ENCODE measurements at regions not wholly inside any gene's neighbourhood (a gene's known extent, or its start where the extent isn't known, plus 50 kb on each side); places are given as distances from the start of the nearest gene placed in this dataset.

DNA sequence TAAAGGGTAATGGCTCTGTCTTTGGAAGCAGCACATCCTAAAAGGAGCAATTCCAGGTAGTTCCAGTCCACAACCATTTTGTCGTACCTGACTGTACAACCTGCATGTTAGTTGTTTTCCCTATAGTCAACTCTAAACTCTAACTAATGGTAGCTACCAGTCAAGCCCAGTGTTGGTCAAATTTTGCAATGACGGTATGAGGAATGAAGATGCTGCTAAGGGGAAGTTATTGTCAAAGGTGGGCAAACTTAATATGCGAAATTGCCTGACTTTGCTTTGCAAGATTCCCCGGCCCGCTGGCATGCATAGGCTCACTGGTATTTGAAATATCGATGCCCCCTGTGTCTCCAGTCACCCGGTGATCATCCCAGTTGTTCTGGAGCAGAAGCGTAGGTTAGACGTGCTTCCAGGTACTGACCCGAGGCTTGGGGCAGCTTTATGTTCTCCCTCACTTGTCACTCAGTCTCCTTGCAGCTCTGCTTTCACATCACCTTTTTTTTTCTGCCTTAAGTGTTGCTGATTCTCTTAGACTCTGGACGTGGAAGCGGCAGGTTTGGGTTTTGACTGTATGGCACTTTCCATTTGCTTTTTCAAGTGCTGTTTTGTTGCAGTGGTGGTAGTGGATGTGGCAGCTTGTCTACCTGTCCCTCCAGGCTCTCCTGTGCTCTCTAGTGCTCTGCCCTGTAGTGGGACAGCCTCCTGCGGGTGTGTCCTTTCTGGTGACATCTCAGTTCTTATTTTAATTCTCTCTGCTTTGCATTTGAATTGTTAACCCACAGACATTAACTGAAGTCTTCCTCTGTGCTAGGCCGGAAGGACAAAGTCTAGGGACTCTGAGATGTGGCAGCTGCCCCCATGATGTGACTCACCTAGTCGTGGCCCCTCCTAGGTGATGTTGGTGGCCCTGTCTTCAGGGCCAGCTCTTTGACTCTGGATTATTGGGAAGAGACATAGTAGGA, 95.8 kb upstream of the UMPS start:
- Histone ChIP-seq H3K36me3 (ENCODE audit: control insufficient read depth, insufficient read depth, low read length) (0 out of 2 replicates have a peak, but pooled peaks cover 4% of the 10 kb centered on the region), H3K27me3 (replicated peaks; ENCODE audit: control insufficient read depth, insufficient read depth, low read length) (no peaks in the 10 kb centered on the region), H3K4me3 (ENCODE audit: low read depth, low read length) (no peak overlapping the region), H3K9me3 (no peaks in the 10 kb centered on the region), H3K4me1 (peaks cover 96% of the 10 kb centered on the region)
- Mint-ChIP-seq H3K27me3 (ENCODE audit: insufficient read depth, unreplicated experiment) (no peaks in the 10 kb centered on the region), H3K4me1 (ENCODE audit: low read depth, unreplicated experiment) (peaks cover 74% of the 10 kb centered on the region), H3K9me3 (ENCODE audit: unreplicated experiment) (no peaks in the 10 kb centered on the region), H3K27ac (ENCODE audit: unreplicated experiment) (peak overlapping the region; percentile 76), H3K4me3 (ENCODE audit: unreplicated experiment) (peak overlapping the region; percentile 45), H3K36me3 (ENCODE audit: insufficient read depth, unreplicated experiment) (peaks cover 52% of the 10 kb centered on the region)
- DNase-seq: peak; percentile 40 to 77
- TSS peak; percentile 80 for BruUV-seq (replicated peaks)
- intact Hi-C loops (cut with micrococcal nuclease; ENCODE audit: unreplicated experiment): loop anchor here (1.0 kb wide), 2 partner anchors 7 to 42 kb away; no protein-coding TSS in a partner anchor
- CTCF ChIA-PET: interaction anchor here (1.0 to 2.1 kb wide), 2 partner anchors 54 to 69 kb away, joined by 3 to 8 read pairs; no protein-coding TSS in a partner anchor
- POLR2A ChIA-PET: interaction anchor here (1.1 kb wide), 1 partner anchor 50 kb away, joined by 3 read pairs; no protein-coding TSS in a partner anchor
- TF ChIP-seq, protein P1, sequence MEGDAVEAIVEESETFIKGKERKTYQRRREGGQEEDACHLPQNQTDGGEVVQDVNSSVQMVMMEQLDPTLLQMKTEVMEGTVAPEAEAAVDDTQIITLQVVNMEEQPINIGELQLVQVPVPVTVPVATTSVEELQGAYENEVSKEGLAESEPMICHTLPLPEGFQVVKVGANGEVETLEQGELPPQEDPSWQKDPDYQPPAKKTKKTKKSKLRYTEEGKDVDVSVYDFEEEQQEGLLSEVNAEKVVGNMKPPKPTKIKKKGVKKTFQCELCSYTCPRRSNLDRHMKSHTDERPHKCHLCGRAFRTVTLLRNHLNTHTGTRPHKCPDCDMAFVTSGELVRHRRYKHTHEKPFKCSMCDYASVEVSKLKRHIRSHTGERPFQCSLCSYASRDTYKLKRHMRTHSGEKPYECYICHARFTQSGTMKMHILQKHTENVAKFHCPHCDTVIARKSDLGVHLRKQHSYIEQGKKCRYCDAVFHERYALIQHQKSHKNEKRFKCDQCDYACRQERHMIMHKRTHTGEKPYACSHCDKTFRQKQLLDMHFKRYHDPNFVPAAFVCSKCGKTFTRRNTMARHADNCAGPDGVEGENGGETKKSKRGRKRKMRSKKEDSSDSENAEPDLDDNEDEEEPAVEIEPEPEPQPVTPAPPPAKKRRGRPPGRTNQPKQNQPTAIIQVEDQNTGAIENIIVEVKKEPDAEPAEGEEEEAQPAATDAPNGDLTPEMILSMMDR (IDR thresholded peaks at IDR 0.05; ENCODE audit: insufficient read depth in 1 of 2, low read depth in 1 of 2, low read length in 1 of 2, severe bottlenecking in 1 of 2, unreplicated experiment in 1 of 2): no peak

DNA sequence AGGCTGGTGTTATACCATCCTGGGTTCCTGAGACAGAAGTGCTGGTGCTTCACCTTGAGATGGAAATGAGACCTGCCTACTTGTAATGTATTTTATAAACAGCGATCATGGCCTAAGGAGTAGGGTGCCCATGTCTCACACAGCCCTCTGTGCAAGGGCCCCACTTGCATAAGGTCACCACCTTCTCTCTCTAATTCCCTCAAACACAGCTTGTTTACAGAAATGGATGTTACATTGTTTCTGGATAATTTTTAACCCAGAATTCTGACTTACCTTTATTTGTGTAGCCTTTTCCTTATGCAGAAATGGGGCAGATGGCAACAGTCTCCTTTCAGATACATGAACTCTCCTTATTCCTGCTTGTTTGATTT, 95.1 kb upstream of the UMPS start:
- H3K36me3 Mint-ChIP-seq (ENCODE audit: insufficient read depth, unreplicated experiment): peaks cover 53% of the 10 kb centered on the region
- intact Hi-C loops (cut with micrococcal nuclease; ENCODE audit: unreplicated experiment): loop anchor here (1.0 kb wide), 2 partner anchors 8 to 43 kb away; no protein-coding TSS in a partner anchor
- H3K9me3 Mint-ChIP-seq (ENCODE audit: unreplicated experiment): no peaks in the 10 kb centered on the region
- peaks cover 75% of the 10 kb centered on the region for H3K4me1 Mint-ChIP-seq (ENCODE audit: low read depth, unreplicated experiment)
- H3K4me3 ChIP-seq (ENCODE audit: low read depth, low read length): no peak overlapping the region
- BruUV-seq (replicated peaks): no TSS peak
- peak overlapping the region; percentile 76 for H3K27ac Mint-ChIP-seq (ENCODE audit: unreplicated experiment)
- H3K4me1 ChIP-seq: peaks cover 94% of the 10 kb centered on the region
- POLR2A ChIA-PET: interaction anchor here (1.1 kb wide), 1 partner anchor 50 kb away, joined by 3 read pairs; no protein-coding TSS in a partner anchor
- H3K36me3 ChIP-seq (ENCODE audit: control insufficient read depth, insufficient read depth, low read length): 0 out of 2 replicates have a peak, but pooled peaks cover 4% of the 10 kb centered on the region
- H3K27me3 Mint-ChIP-seq (ENCODE audit: insufficient read depth, unreplicated experiment): no peaks in the 10 kb centered on the region
- TF ChIP-seq, protein P1 (IDR thresholded peaks at IDR 0.05; ENCODE audit: insufficient read depth in 1 of 2, low read depth in 1 of 2, low read length in 1 of 2, severe bottlenecking in 1 of 2, unreplicated experiment in 1 of 2): no peak
- H3K4me3 Mint-ChIP-seq (ENCODE audit: unreplicated experiment): peak overlapping the region; percentile 45
- H3K9me3 ChIP-seq: no peaks in the 10 kb centered on the region
- peak in 1 of 2 experiments; percentile 53 for DNase-seq
- H3K27me3 ChIP-seq (replicated peaks; ENCODE audit: control insufficient read depth, insufficient read depth, low read length): no peaks in the 10 kb centered on the region
- CTCF ChIA-PET: interaction anchor here (0.6 to 2.1 kb wide), 3 partner anchors 54 to 566 kb away, joined by 3 to 12 read pairs (median 8); no protein-coding TSS in a partner anchor
